OCI-M1 (cell line): ENCODE measurements at regions not wholly inside any gene's neighbourhood (a gene's known extent, or its start where the extent isn't known, plus 50 kb on each side); places are given as distances from the start of the nearest gene placed in this dataset.

Experiments used
- DNase-seq: peaks from one replicate; lab custom pipeline; 2025; lab: John Stamatoyannopoulos, UW

DNA sequence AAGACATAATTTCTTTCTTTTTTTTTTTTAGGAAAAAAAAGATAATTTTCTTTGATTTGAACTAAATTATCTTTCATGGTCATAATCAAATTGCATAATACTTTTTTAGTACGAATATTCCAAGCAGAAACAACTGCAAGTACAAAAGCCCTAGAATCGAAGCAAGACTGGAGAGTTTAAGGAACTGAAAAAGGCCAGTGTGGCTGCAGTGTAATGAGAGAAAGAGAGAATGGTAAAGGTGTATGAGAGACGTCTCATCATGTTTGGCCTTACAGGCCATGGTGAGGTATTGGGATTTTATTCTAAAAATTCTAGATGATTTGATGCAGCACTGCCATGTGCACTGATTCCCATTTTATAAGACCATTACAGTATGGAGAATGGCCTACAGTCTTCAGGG is 180.9 kb downstream of the SUCNR1 start:
- DNase-seq: no peak

DNA sequence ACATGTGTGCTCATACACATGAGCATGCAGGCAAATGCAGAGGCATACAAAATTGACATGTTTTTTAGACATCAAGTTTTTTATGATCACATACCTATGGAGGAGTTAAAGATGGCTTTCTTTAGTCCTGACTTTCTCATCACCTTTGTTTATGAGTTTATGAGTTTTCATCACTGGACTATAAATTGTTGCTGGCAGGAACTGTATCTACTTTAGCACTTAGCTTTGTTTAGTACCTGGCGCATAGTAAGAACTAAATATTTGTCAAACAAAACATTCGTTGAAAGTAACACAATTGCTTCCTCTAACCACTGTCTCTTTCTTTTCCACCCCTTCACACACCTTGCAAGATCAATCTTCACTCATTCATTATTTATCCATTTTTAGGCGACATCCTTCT is 182.6 kb downstream of the SUCNR1 start:
- DNase-seq: no peak

- no peak for DNase-seq
These were observed 183.0 kb downstream of the SUCNR1 start for GRCh38 chr3:152056481-152056880.

DNA sequence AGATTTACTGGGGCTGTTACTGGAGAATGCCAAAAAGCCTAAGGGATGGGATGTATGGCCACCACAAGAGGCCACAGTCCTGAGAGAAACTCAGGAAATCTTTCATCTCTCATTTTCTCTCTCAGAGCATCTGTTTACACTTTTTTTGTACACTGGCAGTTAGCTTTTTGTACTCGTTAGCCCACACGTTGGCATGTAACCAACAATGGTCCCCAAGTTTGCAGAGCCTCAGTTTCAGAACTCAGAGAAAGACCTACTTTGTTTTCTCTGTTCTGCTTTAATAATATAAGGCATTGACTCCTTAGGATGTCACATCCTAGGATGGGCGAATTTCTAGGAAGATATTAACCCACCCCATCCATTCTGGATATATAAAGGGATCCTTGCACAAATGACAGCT is 183.5 kb downstream of the SUCNR1 start:
- DNase-seq: no peak

DNA sequence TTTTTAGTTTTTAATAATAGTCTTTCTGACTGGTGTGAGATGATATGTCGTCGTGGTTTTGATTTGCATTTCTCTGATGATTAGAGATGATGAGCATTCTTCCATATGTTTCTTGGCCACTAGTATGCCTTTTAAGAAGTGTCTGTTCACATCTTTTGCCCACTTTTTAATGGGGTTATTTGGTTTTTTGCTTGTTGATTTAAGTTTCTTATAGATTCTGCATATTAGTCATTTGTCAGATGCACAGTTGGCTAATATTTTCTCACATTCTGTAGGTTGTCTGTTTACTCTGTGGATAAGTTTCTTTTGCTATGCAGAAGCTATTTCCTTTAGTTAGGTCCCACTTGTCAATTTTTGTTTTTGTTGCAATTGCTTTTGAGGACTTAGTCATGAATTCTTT is 185.4 kb downstream of the SUCNR1 start:
- DNase-seq: no peak

DNA sequence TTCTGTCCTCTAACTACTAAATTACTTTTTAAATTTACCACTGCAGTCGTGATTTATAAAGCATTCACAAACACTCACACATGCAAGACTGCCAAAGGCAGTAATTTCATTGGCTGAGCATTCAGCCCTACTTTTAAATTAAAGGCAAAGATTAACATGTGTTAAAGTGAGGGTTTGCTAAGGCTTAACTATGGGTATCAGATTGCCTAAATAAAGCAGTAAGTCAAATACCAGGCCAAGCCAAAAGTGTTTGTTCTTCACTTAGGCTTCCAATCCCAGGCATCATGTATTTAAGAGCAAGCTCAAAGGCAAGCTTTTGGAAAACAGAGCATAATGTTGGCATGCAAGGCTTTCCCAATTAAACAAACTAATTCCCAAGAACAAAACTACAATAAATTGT is 187.3 kb downstream of the SUCNR1 start:
- DNase-seq: no peak

DNA sequence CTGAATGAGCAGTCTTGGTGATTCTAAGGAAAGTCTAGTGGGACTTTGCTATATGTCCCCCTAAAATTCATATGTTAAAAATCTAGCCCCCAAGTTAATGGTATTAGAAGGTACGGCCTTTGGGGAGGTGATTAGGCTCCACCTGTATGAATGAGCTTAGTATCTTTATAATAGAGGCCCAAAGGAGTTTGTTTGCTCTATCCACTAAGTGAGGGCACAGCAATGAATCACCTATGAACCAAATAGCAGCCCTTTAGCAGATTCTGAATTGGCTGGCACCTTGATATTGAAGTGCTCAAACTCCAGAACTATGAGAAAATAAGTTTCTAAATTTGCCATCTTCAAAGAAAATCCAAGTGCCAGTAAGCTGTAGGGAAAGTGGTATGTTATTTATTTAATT is 187.9 kb downstream of the SUCNR1 start:
- DNase-seq: no peak

DNA sequence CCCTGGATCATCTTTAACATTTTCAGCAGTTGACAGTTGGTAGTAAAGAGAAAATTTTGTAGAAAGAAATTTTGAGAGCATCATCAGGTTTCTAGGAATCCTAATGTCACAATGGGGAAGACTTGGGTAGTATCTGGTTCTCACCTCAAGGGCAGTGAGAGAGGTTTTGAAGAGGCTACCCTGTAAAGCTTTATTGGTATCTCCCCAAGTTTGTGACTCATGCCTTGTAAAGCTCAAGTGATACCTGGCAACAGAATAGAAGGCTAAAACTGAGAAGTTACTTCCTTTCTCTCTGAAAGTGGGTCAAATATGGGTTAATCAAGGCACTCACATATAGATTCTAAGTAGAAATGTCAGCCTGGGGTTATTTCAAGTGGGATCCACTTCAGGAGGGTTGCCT is 196.4 kb downstream of the SUCNR1 start:
- no peak for DNase-seq

GRCh38 chr3:152071315-152071714 is 197.4 kb upstream of the MBNL1 start:
- DNase-seq: no peak

- DNase-seq: peak; percentile 67
These were observed 196.8 kb upstream of the MBNL1 start for GRCh38 chr3:152071924-152072323.

DNA sequence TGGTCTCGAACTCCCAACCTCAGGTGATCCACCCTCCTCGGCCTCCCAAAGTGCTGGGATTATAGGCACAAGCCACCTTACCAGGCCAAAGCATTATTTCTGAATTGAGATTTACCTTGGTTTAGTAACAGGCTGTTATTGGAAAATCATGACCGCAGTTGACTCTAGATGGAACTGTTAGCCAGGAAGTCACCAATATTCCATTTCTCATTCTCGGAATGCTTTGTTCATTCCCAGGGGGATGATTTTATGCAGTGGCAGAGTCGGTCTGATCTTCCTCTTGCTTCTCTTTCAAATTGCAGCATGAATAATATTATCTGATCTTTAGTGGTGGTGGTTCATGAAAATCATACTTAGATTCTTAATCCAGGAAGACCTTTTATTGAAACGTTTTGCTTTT is 195.5 kb upstream of the MBNL1 start:
- no peak for DNase-seq

GRCh38 chr3:152076148-152076547 is 192.6 kb upstream of the MBNL1 start:
- DNase-seq: peak; percentile 10

GRCh38 chr3:152079980-152080379 is 188.7 kb upstream of the MBNL1 start:
- no peak for DNase-seq

DNA sequence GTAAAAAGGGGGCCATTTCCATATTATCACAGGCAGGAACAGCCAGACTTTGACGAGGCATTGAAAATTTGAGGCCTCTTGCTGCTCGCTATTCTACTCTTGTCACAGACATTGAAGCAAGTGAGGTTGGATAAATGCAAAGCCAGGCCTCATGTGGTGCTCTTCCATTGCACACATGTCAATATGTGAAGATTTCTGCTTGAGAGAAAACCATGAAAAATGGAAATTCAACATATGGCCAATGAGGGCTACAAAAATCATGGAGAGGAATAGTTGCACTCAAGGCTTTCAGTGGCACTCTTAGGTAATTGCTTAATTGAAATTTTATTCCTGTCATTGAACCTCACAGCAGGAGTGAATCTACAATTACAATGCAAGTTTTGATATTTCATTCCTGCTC is 185.6 kb upstream of the MBNL1 start:
- DNase-seq: no peak

DNA sequence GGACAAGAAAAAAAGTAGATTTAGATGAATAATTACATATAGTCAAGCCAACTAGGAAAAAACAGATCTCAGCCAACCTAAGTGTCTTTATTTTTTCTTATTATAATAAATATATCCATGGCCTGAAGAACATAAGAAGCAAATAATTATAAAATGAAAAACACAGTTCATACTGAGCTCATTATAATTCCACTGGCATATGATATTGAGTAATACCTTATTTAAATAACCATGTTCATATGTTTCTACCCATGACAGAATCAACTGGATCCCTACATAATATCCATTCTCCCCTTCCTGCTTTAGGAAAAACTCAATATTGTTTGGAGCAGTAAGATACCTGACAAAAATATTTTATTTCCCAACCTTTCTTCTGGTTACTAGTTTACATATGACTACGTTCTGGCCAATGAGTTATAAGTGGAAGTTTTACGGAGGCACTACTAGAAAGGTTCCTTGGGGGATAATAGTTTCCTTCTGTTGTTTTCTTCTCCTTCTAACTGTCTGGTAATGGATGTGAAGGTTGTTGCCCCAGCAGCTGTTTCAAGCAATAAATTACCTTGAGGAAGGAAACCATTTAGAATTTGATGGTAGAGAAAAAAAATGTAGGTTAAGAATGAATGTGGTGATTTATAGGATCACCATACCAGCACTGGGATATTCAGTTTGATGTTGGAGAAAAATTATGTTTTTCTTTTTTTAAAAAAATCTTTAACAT is 184.1 kb upstream of the MBNL1 start:
- no peak for DNase-seq

DNA sequence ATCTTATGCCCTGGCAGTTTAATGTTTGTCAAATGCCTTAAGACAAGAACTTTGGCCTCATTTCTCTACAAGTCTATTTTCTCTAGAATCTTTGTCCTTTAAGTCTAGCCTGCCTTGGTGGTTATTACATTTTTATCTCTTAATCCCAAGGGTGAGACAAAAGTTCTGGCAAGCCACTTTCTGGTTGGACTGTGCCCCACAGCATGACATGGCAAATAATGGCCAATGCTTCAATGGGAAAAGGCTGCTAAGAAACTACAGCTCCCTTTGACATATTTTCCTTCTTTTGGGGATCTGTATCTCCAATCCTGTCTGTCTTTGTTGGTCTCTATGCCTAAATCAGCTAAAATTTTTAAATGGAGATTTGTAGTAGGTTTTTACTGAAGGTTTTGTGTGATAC is 181.6 kb upstream of the MBNL1 start:
- DNase-seq: peak; percentile 59

DNA sequence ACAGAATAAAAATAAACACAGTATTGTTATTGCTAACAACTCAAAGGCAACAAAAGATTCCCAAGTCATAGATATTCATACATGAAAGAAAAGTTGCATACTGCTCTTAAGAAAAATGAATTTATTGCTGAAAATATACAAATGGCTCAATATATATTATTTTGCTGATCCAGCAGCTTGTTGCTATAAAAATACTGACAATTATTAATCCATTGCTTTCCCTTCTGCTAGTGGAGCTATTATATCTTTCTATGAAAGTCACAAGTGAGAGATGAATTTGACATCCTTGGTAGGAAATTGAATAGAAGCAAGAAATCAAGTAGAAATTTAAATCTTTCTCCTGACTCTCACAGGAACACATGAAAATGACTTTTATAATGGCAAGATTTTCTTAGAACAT is 179.2 kb upstream of the MBNL1 start:
- DNase-seq: no peak

DNA sequence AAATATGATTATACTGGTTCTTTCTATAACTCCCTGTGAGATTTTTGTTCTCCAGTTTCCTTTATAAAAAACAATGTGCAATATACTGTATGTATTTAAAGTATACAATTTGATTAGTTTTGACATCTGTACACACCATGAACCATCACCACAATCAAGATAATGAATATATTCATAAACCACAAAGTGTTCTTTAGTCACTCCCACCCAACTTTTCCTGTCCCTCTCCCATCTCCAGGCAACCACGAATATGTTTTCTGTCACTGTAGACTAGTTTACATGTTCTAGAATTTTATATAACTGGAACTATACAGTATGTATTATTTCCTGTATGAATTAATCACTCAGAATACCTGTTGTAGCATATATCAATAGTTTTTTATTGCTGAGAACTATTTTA is 177.0 kb upstream of the MBNL1 start:
- DNase-seq: no peak

GRCh38 chr3:152093901-152094300 is 174.8 kb upstream of the MBNL1 start:
- no peak for DNase-seq

DNA sequence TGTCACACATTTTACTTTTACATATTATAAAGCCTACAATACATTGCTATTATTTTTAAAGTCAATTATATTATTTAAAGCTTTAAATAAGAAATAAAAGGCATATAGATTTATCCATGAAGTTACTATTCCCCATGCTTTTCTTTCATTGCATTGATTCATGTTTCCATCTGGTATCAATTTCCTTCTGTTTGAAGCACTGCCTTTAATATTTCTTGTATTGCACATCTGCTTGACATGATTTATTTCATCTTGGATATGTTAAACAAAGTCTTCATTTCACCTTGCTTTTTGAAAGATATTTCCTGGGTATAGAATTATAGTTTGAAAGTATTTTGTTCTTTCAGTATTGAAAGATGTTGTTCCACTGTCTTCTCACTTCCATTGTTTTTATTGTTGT is 174.3 kb upstream of the MBNL1 start:
- DNase-seq: no peak

- no peak for DNase-seq
These were observed 173.3 kb upstream of the MBNL1 start for GRCh38 chr3:152095472-152095871.

GRCh38 chr3:152096280-152096906 is 172.3 kb upstream of the MBNL1 start:
- no peak for DNase-seq

GRCh38 chr3:152097120-152097519 is 171.6 kb upstream of the MBNL1 start:
- DNase-seq: no peak

GRCh38 chr3:152097770-152098169 is 171.0 kb upstream of the MBNL1 start:
- DNase-seq: no peak
